K562 (cell line): ENCODE measurements at regions not wholly inside any gene's neighbourhood (a gene's known extent, or its start where the extent isn't known, plus 50 kb on each side); places are given as distances from the start of the nearest gene placed in this dataset.

Source experiments
- ATAC-seq: fragments of 200-7000 bp; cut with Tn5 transposase; 3 replicates; pipeline ENCODE4 v1.9.1; 2020; ENCODE audit warnings: moderate library complexity
- BruUV-seq: library from RNA; stranded (reverse); fragments of 400-500 nt; replicated peaks from 2 replicates; lab custom pipeline; 2021; lab: Mats Ljungman, UMichigan
- CTCF ChIA-PET: fragments of 300-600 bp; formaldehyde crosslinking; extraction: SDS; loops from one replicate; lab custom pipeline; 2021; ENCODE audit warnings: low intra/inter-chr PET ratio; lab: Yijun Ruan, JAX
- POLR2A ChIA-PET: fragments of 300-600, 350-650 bp; sonication (Branson Sonifier 250); formaldehyde crosslinking; extraction: SDS; loops from one replicate; lab custom pipeline; 2021; ENCODE audit warnings: antibody characterized with exemption, inconsistent platforms; lab: Yijun Ruan, JAX
- DNase-seq, 4 experiments: peaks; one replicate each; pipeline versions ENCODE4 v3.0.0 to v3.0.0-alpha.2; 2011 to 2018; ENCODE audit warnings: low spot score in 3 of 4, mixed read lengths in 3 of 4; ENCODE audit errors: extremely low read depth in 1 of 4
- FAIRE-seq: peaks from 2 replicates; lab custom pipeline; 2011; peaks lifted over from hg19 to GRCh38; lab: Jason Lieb, UNC
- H2AFZ ChIP-seq: 2 replicates; pipeline ENCODE4 v1.6.0; 2011; ENCODE audit warnings: low read depth, low read length, control low read depth, inconsistent platforms
- H3K27ac ChIP-seq: fragments of 200-600 bp; 3 replicates; pipeline ENCODE4 v1.8.0; 2011; ENCODE audit warnings: low read depth, mild to moderate bottlenecking, control low read depth, inconsistent platforms, low read length, moderate library complexity, mixed read lengths; ENCODE audit errors: extremely low read depth
- H3K27me3 ChIP-seq, 2 experiments: fragments of 300-600 bp in 1 of 2; 2 replicates in 1 of 2; 3 replicates in 1 of 2; pipeline versions ENCODE4 v1.6.0 to v1.8.0; 2011; ENCODE audit warnings: inconsistent platforms in 2 of 2, low read length in 2 of 2, mild to moderate bottlenecking in 1 of 2, mixed read lengths in 1 of 2, moderate library complexity in 1 of 2; ENCODE audit not compliant: control insufficient read depth in 2 of 2, insufficient read depth in 2 of 2
- H3K36me3 ChIP-seq: fragments of 300-600 bp; 3 replicates; pipeline ENCODE4 v1.8.0; 2011; ENCODE audit warnings: mild to moderate bottlenecking, low read length, inconsistent platforms; ENCODE audit not compliant: control insufficient read depth, insufficient read depth
- H3K4me1 ChIP-seq, 2 experiments: fragments of 200-600 bp in 1 of 2; replicated peaks in 1 of 2; 2 replicates in 1 of 2; 3 replicates in 1 of 2; pipeline versions ENCODE4 v1.5.1 to v1.8.0; 2011; ENCODE audit warnings: inconsistent platforms in 2 of 2, low read length in 2 of 2, mild to moderate bottlenecking in 1 of 2, mixed read lengths in 1 of 2, moderate library complexity in 1 of 2; ENCODE audit not compliant: control insufficient read depth in 2 of 2, insufficient read depth in 2 of 2
- H3K4me2 ChIP-seq: 2 replicates; pipeline ENCODE4 v1.6.1; 2011; ENCODE audit warnings: low read length, control low read depth, inconsistent platforms, mixed read lengths; ENCODE audit not compliant: insufficient read depth
- H3K4me3 ChIP-seq: fragments of 200-600 bp; sonication (generic), shearing (Covaris generic); 2 replicates; pipeline ENCODE4 v1.5.1; 2016; ENCODE audit warnings: control low read depth, inconsistent platforms
- H3K79me2 ChIP-seq: fragments of 200-600 bp; 3 replicates; pipeline ENCODE4 v1.8.0; 2011; ENCODE audit warnings: low read length, inconsistent platforms; ENCODE audit not compliant: control insufficient read depth, insufficient read depth
- H3K9ac ChIP-seq, 2 experiments: 2 replicates each; pipeline versions ENCODE4 v1.6.0 to v1.6.1; 2011; ENCODE audit warnings: low read depth in 2 of 2, low read length in 2 of 2, control low read depth in 1 of 2, inconsistent platforms in 1 of 2, mild to moderate bottlenecking in 1 of 2, mixed read lengths in 1 of 2; ENCODE audit not compliant: insufficient read depth in 1 of 2
- H3K9me1 ChIP-seq: one replicate; pipeline ENCODE4 v1.6.0; 2011; ENCODE audit warnings: inconsistent platforms, mild to moderate bottlenecking, low read length, moderate library complexity; ENCODE audit not compliant: control insufficient read depth, insufficient read depth
- H3K9me3 ChIP-seq: replicated peaks from 2 replicates; pipeline ENCODE4 v1.5.1; 2011; ENCODE audit warnings: low read depth, low read length, inconsistent platforms; ENCODE audit not compliant: control insufficient read depth, insufficient read depth
- H4K20me1 ChIP-seq: replicated peaks from 2 replicates; pipeline ENCODE4 v1.6.1; 2011; ENCODE audit warnings: low read length, inconsistent platforms, mixed read lengths; ENCODE audit not compliant: control insufficient read depth, insufficient read depth
- BRD9 ChIP-seq: fragments of 450-650 bp; IDR thresholded peaks from 2 replicates; pipeline ENCODE4 v1.6.1; 2018; ENCODE audit warnings: low read depth; ENCODE audit not compliant: partially characterized antibody
- DIDO1 ChIP-seq: fragments of 450-650 bp; IDR thresholded peaks from 2 replicates; pipeline ENCODE4 v1.6.1; 2016; ENCODE audit warnings: low read depth, missing biosample characterization, missing genetic modification characterization
- EGR1 ChIP-seq: fragments of 450-650 bp; conservative IDR thresholded peaks from 2 replicates; pipeline ENCODE4 v1.6.1; 2017; ENCODE audit warnings: mild to moderate bottlenecking
- ESRRA ChIP-seq: fragments of 450-650 bp; IDR thresholded peaks from 2 replicates; pipeline ENCODE4 v1.6.1; 2014; ENCODE audit warnings: low read depth, mild to moderate bottlenecking, moderate library complexity, borderline replicate concordance
- FOXK2 ChIP-seq, 2 experiments: fragments of 450-650 bp; IDR thresholded peaks in 1 of 2; conservative IDR thresholded peaks in 1 of 2; 2 replicates each; pipeline ENCODE4 v1.6.1; 2016; ENCODE audit warnings: low read depth in 2 of 2, mild to moderate bottlenecking in 1 of 2
- HLTF ChIP-seq: fragments of 450-650 bp; IDR thresholded peaks from 2 replicates; pipeline ENCODE4 v1.6.1; 2016
- HSF4 ChIP-seq: fragments of 250-450 bp; sonication (Bioruptor Pico); IDR thresholded peaks from 2 replicates; pipeline ENCODE4 v2.1.2; 2022; ENCODE audit warnings: mild to moderate bottlenecking, moderate library complexity, borderline replicate concordance
- ZNF354B ChIP-seq: fragments of 250-450 bp; sonication (Bioruptor Pico); IDR thresholded peaks from 2 replicates; pipeline ENCODE4 v1.4.0; 2020
- WGBS: fragments of 100-300 bp; shearing (Covaris generic); methylation state at CpG from one replicate; pipeline ENCODE4 v1.1.6; 2016; ENCODE audit warnings: low coverage, mixed read lengths; ENCODE audit not compliant: insufficient coverage; ENCODE audit errors: missing lambda C conversion rate; 5-methylcytosine and 5-hydroxymethylcytosine counted together
- in situ Hi-C: fragments of 300-500 bp; cut with MboI; formaldehyde crosslinking; loops from 4 replicates; pipeline ENCODE4 v1.15.0; 2018; ENCODE audit warnings: inconsistent platforms, mixed read lengths
- intact Hi-C: fragments of 100-400 bp; cut with micrococcal nuclease; formaldehyde crosslinking; loops from 2 replicates; pipeline ENCODE4 v1.14.2; 2022
- TF ChIP-seq, protein P1 (sequence below): sonication (generic); formaldehyde crosslinking; IDR thresholded peaks from 2 replicates; pipeline ENCODE4 v1.4.0; 2020; ENCODE audit warnings: mild to moderate bottlenecking, missing genetic modification reagents
- TF ChIP-seq, protein P2 (sequence below): fragments of 450-650 bp; IDR thresholded peaks from 2 replicates; pipeline ENCODE4 v1.6.1; 2014; ENCODE audit warnings: low read depth, mild to moderate bottlenecking, moderate library complexity, borderline replicate concordance

DNA sequence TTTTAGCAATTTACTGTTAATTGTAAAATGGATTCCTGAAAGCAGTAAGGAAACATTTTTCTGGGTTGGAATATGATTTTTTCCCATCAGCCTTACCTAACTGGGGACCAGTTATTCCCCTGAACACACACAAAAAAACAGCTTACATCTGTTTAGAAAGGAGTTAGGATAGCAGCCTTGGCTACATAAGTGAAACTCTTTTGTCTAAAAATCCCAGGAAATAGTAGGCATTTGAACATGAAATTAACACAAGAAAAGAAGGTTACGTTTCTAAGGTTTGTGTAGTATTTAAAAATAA, 696.2 kb upstream of the MARCKS start:
- no peak overlapping the region for H2AFZ ChIP-seq
- ATAC-seq = no peak
- no peaks in the 10 kb centered on the region for H3K9me3 ChIP-seq

More for the DNA sequence above, 696.2 kb upstream of the MARCKS start:
- Histone ChIP-seq H3K4me3 (no peak overlapping the region), H3K79me2 (no peaks in the 10 kb centered on the region), H3K4me1 (no peaks in the 10 kb centered on the region), H3K27ac (no peak overlapping the region), H3K27me3 (no peaks in the 10 kb centered on the region), H3K4me2 (no peak overlapping the region), H3K9ac (no peak overlapping the region), H3K9me1 (no peaks in the 10 kb centered on the region), H3K36me3 (no peaks in the 10 kb centered on the region), H4K20me1 (no peaks in the 10 kb centered on the region)
- in situ Hi-C loops = no loop called here
- no peak for TF ChIP-seq BRD9
- TF ChIP-seq ZNF354B (CRISPR knock-in tag) = no peak
- TF ChIP-seq EGR1 = no peak
- TF ChIP-seq, protein P1, sequence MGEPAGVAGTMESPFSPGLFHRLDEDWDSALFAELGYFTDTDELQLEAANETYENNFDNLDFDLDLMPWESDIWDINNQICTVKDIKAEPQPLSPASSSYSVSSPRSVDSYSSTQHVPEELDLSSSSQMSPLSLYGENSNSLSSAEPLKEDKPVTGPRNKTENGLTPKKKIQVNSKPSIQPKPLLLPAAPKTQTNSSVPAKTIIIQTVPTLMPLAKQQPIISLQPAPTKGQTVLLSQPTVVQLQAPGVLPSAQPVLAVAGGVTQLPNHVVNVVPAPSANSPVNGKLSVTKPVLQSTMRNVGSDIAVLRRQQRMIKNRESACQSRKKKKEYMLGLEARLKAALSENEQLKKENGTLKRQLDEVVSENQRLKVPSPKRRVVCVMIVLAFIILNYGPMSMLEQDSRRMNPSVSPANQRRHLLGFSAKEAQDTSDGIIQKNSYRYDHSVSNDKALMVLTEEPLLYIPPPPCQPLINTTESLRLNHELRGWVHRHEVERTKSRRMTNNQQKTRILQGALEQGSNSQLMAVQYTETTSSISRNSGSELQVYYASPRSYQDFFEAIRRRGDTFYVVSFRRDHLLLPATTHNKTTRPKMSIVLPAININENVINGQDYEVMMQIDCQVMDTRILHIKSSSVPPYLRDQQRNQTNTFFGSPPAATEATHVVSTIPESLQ (CRISPR knock-in tag) = no peak
- TF ChIP-seq, protein P2, sequence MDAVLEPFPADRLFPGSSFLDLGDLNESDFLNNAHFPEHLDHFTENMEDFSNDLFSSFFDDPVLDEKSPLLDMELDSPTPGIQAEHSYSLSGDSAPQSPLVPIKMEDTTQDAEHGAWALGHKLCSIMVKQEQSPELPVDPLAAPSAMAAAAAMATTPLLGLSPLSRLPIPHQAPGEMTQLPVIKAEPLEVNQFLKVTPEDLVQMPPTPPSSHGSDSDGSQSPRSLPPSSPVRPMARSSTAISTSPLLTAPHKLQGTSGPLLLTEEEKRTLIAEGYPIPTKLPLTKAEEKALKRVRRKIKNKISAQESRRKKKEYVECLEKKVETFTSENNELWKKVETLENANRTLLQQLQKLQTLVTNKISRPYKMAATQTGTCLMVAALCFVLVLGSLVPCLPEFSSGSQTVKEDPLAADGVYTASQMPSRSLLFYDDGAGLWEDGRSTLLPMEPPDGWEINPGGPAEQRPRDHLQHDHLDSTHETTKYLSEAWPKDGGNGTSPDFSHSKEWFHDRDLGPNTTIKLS = no peak
- no peak for TF ChIP-seq ESRRA
- no peak for TF ChIP-seq FOXK2 (conservative IDR thresholded peaks at IDR 0.05 in 1 of 2, IDR thresholded peaks at IDR 0.05 in 1 of 2; ENCODE audit: low read depth in 2 of 2)
- TF ChIP-seq HLTF = no peak
- TF ChIP-seq DIDO1 (tag) = no peak
- TF ChIP-seq HSF4 (CRISPR knock-in tag) = no peak
- intact Hi-C loops = no loop called here
- POLR2A ChIA-PET = no interaction called here
- no peak for DNase-seq
- CTCF ChIA-PET = no interaction called here
- WGBS = 0% methylated on average over 1 of the region's 1 CpG
- FAIRE-seq = no peak
- BruUV-seq = no TSS peak
